ENCODE measurements at regions not wholly inside any gene's neighbourhood (a gene's known extent, or its start where the extent isn't known, plus 50 kb on each side); places are given as distances from the start of the nearest gene placed in this dataset.

GRCh38 chr14:42927313-42927712 is 1320.6 kb downstream of the LRFN5 start:
- TF ChIP-seq CTCF (IDR thresholded peaks at IDR 0.05; ENCODE audit: borderline replicate concordance, control extremely low read depth, extremely low read depth, insufficient read depth, missing control alignments): no peak
- DNase-seq (ENCODE audit: low spot score): no peak
- in situ Hi-C loops (cut with MboI; ENCODE audit: low sequenced_read_pairs, unreplicated experiment): no loop called here

- no peak for TF ChIP-seq CTCF (IDR thresholded peaks at IDR 0.05; ENCODE audit: borderline replicate concordance, control extremely low read depth, extremely low read depth, insufficient read depth, missing control alignments)
- DNase-seq (ENCODE audit: low spot score): no peak
- in situ Hi-C loops (cut with MboI; ENCODE audit: low sequenced_read_pairs, unreplicated experiment): no loop called here
These were observed 1315.2 kb downstream of the LRFN5 start for GRCh38 chr14:42921901-42922300.

- no peak for TF ChIP-seq CTCF (IDR thresholded peaks at IDR 0.05; ENCODE audit: borderline replicate concordance, control extremely low read depth, extremely low read depth, insufficient read depth, missing control alignments)
- DNase-seq (ENCODE audit: low spot score): no peak
- in situ Hi-C loops (cut with MboI; ENCODE audit: low sequenced_read_pairs, unreplicated experiment): no loop called here
These were observed 1311.9 kb downstream of the LRFN5 start for GRCh38 chr14:42918615-42919014.

GRCh38 chr14:42911642-42912041 is 1305.0 kb downstream of the LRFN5 start:
- in situ Hi-C loops (cut with MboI; ENCODE audit: low sequenced_read_pairs, unreplicated experiment): no loop called here
- no peak for TF ChIP-seq CTCF (IDR thresholded peaks at IDR 0.05; ENCODE audit: borderline replicate concordance, control extremely low read depth, extremely low read depth, insufficient read depth, missing control alignments)
- DNase-seq (ENCODE audit: low spot score): no peak

GRCh38 chr14:42909659-42910058 is 1303.0 kb downstream of the LRFN5 start:
- TF ChIP-seq CTCF (IDR thresholded peaks at IDR 0.05; ENCODE audit: borderline replicate concordance, control extremely low read depth, extremely low read depth, insufficient read depth, missing control alignments): no peak
- in situ Hi-C loops (cut with MboI; ENCODE audit: low sequenced_read_pairs, unreplicated experiment): no loop called here
- no peak for DNase-seq (ENCODE audit: low spot score)

- no peak for TF ChIP-seq CTCF (IDR thresholded peaks at IDR 0.05; ENCODE audit: borderline replicate concordance, control extremely low read depth, extremely low read depth, insufficient read depth, missing control alignments)
- DNase-seq (ENCODE audit: low spot score): no peak
- in situ Hi-C loops (cut with MboI; ENCODE audit: low sequenced_read_pairs, unreplicated experiment): no loop called here
These were observed 1286.5 kb downstream of the LRFN5 start for GRCh38 chr14:42893183-42893582.

GRCh38 chr14:42884100-42884499 is 1277.4 kb downstream of the LRFN5 start:
- in situ Hi-C loops (cut with MboI; ENCODE audit: low sequenced_read_pairs, unreplicated experiment): no loop called here
- no peak for DNase-seq (ENCODE audit: low spot score)
- no peak for TF ChIP-seq CTCF (IDR thresholded peaks at IDR 0.05; ENCODE audit: borderline replicate concordance, control extremely low read depth, extremely low read depth, insufficient read depth, missing control alignments)

Measured in GM13976 (cell line).